Kidney epithelial cell (primary cell): ENCODE measurements at regions not wholly inside any gene's neighbourhood (a gene's known extent, or its start where the extent isn't known, plus 50 kb on each side); places are given as distances from the start of the nearest gene placed in this dataset.
"Not testable (repeated sequence)": the region's sequence is repeated elsewhere in the genome, so short reads cannot be mapped to it uniquely, and the experiment has no call there.

Source experiments
- DNase-seq: peaks from one replicate; pipeline ENCODE4 v3.0.0-alpha.2; 2010; ENCODE audit warnings: low read depth
- H3K27me3 ChIP-seq: 2 replicates; pipeline ENCODE4 v1.6.0; 2011; ENCODE audit warnings: low read length; ENCODE audit not compliant: control insufficient read depth, insufficient read depth
- H3K36me3 ChIP-seq: 2 replicates; pipeline ENCODE4 v1.5.1; 2011; ENCODE audit warnings: low read length; ENCODE audit not compliant: control insufficient read depth, insufficient read depth
- H3K4me3 ChIP-seq: 2 replicates; pipeline ENCODE4 v1.5.1; 2011; ENCODE audit warnings: low read depth, mild to moderate bottlenecking, control low read depth, low read length
- CTCF ChIP-seq: IDR thresholded peaks from 2 replicates; pipeline ENCODE4 v1.5.1; 2011; ENCODE audit warnings: mild to moderate bottlenecking, moderate library complexity, low read length, control low read depth, inconsistent platforms; ENCODE audit not compliant: insufficient read depth, poor library complexity, severe bottlenecking

GRCh38 chr15:30730633-30731032 lies 104.7 kb downstream of the ARHGAP11B start:
- H3K27me3 ChIP-seq, DNase-seq, H3K36me3 ChIP-seq, H3K4me3 ChIP-seq: not testable (repeated sequence)

- not testable (repeated sequence) for H3K36me3 ChIP-seq, H3K4me3 ChIP-seq, DNase-seq, H3K27me3 ChIP-seq
Measured at GRCh38 chr15:30732100-30732499, 106.2 kb downstream of the ARHGAP11B start.

- H3K4me3 ChIP-seq, H3K27me3 ChIP-seq, H3K36me3 ChIP-seq, DNase-seq: not testable (repeated sequence)
Measured at GRCh38 chr15:30735884-30736564, 110.1 kb downstream of the ARHGAP11B start.

- not testable (repeated sequence) for DNase-seq, H3K4me3 ChIP-seq, H3K27me3 ChIP-seq
Measured at GRCh38 chr15:30742796-30743195, 116.9 kb downstream of the ARHGAP11B start.

GRCh38 chr15:30749048-30749447 lies 123.1 kb downstream of the ARHGAP11B start:
- not testable (repeated sequence) for H3K4me3 ChIP-seq, H3K27me3 ChIP-seq, H3K36me3 ChIP-seq, DNase-seq

More at GRCh38 chr15:30742796-30743195, 116.9 kb downstream of the ARHGAP11B start:
- H3K36me3 ChIP-seq: not testable (repeated sequence)

GRCh38 chr15:30755036-30755687 lies 129.2 kb downstream of the ARHGAP11B start:
- H3K27me3 ChIP-seq, H3K4me3 ChIP-seq, H3K36me3 ChIP-seq, DNase-seq: not testable (repeated sequence)

GRCh38 chr15:30760633-30761032 lies 134.7 kb downstream of the ARHGAP11B start:
- H3K4me3 ChIP-seq, H3K36me3 ChIP-seq, H3K27me3 ChIP-seq, DNase-seq: not testable (repeated sequence)

- H3K36me3 ChIP-seq, H3K27me3 ChIP-seq, DNase-seq, H3K4me3 ChIP-seq: not testable (repeated sequence)
Measured at GRCh38 chr15:30761365-30761764, 135.4 kb downstream of the ARHGAP11B start.

GRCh38 chr15:30769390-30770124 lies 134.2 kb upstream of the FAN1 start:
- not testable (repeated sequence) for H3K4me3 ChIP-seq, DNase-seq, H3K36me3 ChIP-seq, H3K27me3 ChIP-seq

- DNase-seq: no peak
Measured at GRCh38 chr15:30770759-30771158, 133.0 kb upstream of the FAN1 start.

More at GRCh38 chr15:30770759-30771158, 133.0 kb upstream of the FAN1 start:
- TF ChIP-seq CTCF: no peak
- no peaks in the 10 kb centered on the region for H3K27me3 ChIP-seq
- H3K4me3 ChIP-seq: no peak overlapping the region
- no peaks in the 10 kb centered on the region for H3K36me3 ChIP-seq
